ENCODE measurements at regions not wholly inside any gene's neighbourhood (a gene's known extent, or its start where the extent isn't known, plus 50 kb on each side); places are given as distances from the start of the nearest gene placed in this dataset.

DNA sequence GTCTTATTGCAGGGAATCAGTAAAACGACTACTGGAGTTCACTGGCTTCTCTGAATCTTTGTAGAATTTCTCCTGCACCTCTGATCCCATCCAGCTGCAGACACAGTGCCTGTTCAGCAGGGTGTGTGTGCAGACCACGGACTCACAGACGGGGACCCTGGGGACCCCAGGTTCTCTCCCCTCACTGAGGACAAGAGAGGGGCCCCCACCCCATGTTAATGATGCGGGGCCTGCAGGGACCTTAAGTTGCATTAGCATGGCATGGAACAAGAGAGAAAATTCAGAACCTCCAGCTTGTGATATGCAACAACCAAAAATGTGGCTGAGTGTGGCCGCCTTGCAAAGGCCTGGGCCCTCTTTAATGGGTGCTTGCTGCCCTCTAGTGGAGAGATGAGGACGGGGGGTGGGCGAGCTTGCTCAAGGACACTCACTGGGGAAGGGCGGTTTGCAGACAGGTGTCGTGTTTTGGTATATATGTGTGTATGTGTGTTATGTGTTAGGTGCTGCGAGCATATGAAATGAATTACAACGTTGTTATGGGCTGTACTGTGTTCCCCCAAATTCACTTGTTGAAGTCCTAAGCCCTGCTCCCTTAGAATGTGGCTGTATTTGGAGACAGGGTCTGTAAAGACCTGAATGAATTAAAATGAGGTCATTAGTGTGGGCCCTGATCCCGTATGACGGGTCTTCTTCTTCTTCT is 84.4 kb upstream of the SEPTIN5 start (continued):
- 0 out of 2 replicates have a peak, but pooled peaks have one; percentile 46 for TF ChIP-seq PATZ1 (tag by site-specific recombination; IDR thresholded peaks at IDR 0.05)
- no peak for TF ChIP-seq ZBTB10 (tag by site-specific recombination; IDR thresholded peaks at IDR 0.05)
- TF ChIP-seq ZNF677 (tag by site-specific recombination; IDR thresholded peaks at IDR 0.05), result no peak
- TF ChIP-seq, protein P1, sequence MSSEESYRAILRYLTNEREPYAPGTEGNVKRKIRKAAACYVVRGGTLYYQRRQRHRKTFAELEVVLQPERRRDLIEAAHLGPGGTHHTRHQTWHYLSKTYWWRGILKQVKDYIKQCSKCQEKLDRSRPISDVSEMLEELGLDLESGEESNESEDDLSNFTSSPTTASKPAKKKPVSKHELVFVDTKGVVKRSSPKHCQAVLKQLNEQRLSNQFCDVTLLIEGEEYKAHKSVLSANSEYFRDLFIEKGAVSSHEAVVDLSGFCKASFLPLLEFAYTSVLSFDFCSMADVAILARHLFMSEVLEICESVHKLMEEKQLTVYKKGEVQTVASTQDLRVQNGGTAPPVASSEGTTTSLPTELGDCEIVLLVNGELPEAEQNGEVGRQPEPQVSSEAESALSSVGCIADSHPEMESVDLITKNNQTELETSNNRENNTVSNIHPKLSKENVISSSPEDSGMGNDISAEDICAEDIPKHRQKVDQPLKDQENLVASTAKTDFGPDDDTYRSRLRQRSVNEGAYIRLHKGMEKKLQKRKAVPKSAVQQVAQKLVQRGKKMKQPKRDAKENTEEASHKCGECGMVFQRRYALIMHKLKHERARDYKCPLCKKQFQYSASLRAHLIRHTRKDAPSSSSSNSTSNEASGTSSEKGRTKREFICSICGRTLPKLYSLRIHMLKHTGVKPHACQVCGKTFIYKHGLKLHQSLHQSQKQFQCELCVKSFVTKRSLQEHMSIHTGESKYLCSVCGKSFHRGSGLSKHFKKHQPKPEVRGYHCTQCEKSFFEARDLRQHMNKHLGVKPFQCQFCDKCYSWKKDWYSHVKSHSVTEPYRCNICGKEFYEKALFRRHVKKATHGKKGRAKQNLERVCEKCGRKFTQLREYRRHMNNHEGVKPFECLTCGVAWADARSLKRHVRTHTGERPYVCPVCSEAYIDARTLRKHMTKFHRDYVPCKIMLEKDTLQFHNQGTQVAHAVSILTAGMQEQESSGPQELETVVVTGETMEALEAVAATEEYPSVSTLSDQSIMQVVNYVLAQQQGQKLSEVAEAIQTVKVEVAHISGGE (tag by site-specific recombination; conservative IDR thresholded peaks at IDR 0.05; ENCODE audit: low read depth), result no peak

GRCh38 chr22:19630614-19631013 is 83.7 kb upstream of the SEPTIN5 start:
- Histone ChIP-seq H3K4me3 (ENCODE audit: low read depth, low read length) (no peak overlapping the region), H3K9me3 (ENCODE audit: control insufficient read depth, insufficient read depth, low read depth, low read length) (no peaks in the 10 kb centered on the region), H3K4me1 (ENCODE audit: control insufficient read depth, insufficient read depth, low read length) (no peaks in the 10 kb centered on the region), H3K36me3 (ENCODE audit: control insufficient read depth in 2 of 2, insufficient read depth in 1 of 2, low read length in 2 of 2) (no peaks in the 10 kb centered on the region), H3K27ac (ENCODE audit: extremely low read depth, low read depth, low read length) (no peak overlapping the region)
- TF ChIP-seq ZNF114 (tag by site-specific recombination; IDR thresholded peaks at IDR 0.05) (no peak), ZNF654 (tag by site-specific recombination; IDR thresholded peaks at IDR 0.05; ENCODE audit: low read depth) (no peak), ZNF184 (tag by site-specific recombination; IDR thresholded peaks at IDR 0.05) (no peak), ZNF350 (tag by site-specific recombination; IDR thresholded peaks at IDR 0.05) (no peak), KLF10 (tag by site-specific recombination; IDR thresholded peaks at IDR 0.05) (no peak), ZNF121 (tag by site-specific recombination; IDR thresholded peaks at IDR 0.05) (no peak)
- CTCF ChIA-PET, result interaction anchor here (0.6 to 2.9 kb wide), 45 partner anchors 8 to 1619 kb away, joined by 3 to 31 read pairs (median 5); partner anchors contain the start of genes CDC45, ESS2, SLC25A1 and UFD1
- POLR2A ChIA-PET, result interaction anchor here (1.1 to 1.3 kb wide), 2 partner anchors 151 to 452 kb away, joined by 4 to 6 read pairs; partner anchors contain the start of genes CDC45 and SLC25A1

- ChIA-PET POLR2A (interaction anchor here (1.5 kb wide), 1 partner anchor 488 kb away, joined by 5 read pairs; the partner anchor contains the start of gene ESS2), CTCF (interaction anchor here (0.7 to 2.0 kb wide), 21 partner anchors 10 to 611 kb away, joined by 3 to 8 read pairs (median 4); no protein-coding TSS in a partner anchor)
- no peaks in the 10 kb centered on the region for H3K36me3 ChIP-seq (ENCODE audit: control insufficient read depth in 2 of 2, insufficient read depth in 1 of 2, low read length in 2 of 2)
- H3K27ac ChIP-seq (ENCODE audit: extremely low read depth, low read depth, low read length), result no peak overlapping the region
- H3K9me3 ChIP-seq (ENCODE audit: control insufficient read depth, insufficient read depth, low read depth, low read length), result no peaks in the 10 kb centered on the region
- TF ChIP-seq ZNF214 (tag by site-specific recombination; IDR thresholded peaks at IDR 0.05; ENCODE audit: borderline replicate concordance) (no peak), ZNF571 (tag by site-specific recombination; IDR thresholded peaks at IDR 0.05) (no peak), ZNF654 (tag by site-specific recombination; IDR thresholded peaks at IDR 0.05; ENCODE audit: low read depth) (peak; percentile 16; the same call in 1 of the 2 replicates), KLF9 (tag by site-specific recombination; IDR thresholded peaks at IDR 0.05; ENCODE audit: low read depth) (peak; percentile 74), KLF1 (tag by site-specific recombination; IDR thresholded peaks at IDR 0.05) (0 out of 2 replicates have a peak, but pooled peaks have one; percentile 19), ZSCAN30 (tag by site-specific recombination; IDR thresholded peaks at IDR 0.05) (no peak), ZNF175 (tag by site-specific recombination; IDR thresholded peaks at IDR 0.05) (no peak)
- TF ChIP-seq, protein P2, sequence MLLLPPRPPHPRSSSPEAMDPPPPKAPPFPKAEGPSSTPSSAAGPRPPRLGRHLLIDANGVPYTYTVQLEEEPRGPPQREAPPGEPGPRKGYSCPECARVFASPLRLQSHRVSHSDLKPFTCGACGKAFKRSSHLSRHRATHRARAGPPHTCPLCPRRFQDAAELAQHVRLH (tag by site-specific recombination; IDR thresholded peaks at IDR 0.05), result no peak
- H3K4me3 ChIP-seq (ENCODE audit: low read depth, low read length), result no peak overlapping the region
- no peaks in the 10 kb centered on the region for H3K4me1 ChIP-seq (ENCODE audit: control insufficient read depth, insufficient read depth, low read length)
Measured at GRCh38 chr22:19631899-19632667, 82.2 kb upstream of the SEPTIN5 start.

All from HEK293 (cell line).